GM10248 (cell line): ENCODE measurements at regions not wholly inside any gene's neighbourhood (a gene's known extent, or its start where the extent isn't known, plus 50 kb on each side); places are given as distances from the start of the nearest gene placed in this dataset.

ENCODE experiments used
- CTCF ChIA-PET: fragments of 300-600 bp; sonication (Branson Sonifier 250); formaldehyde crosslinking; extraction: SDS; loops from one replicate; lab custom pipeline; 2021; ENCODE audit warnings: antibody characterized with exemption; lab: Yijun Ruan, JAX
- POLR2A ChIA-PET: fragments of 350-650 bp; sonication (Branson Sonifier 250); formaldehyde crosslinking; extraction: SDS; loops from one replicate; lab custom pipeline; 2020; ENCODE audit warnings: antibody characterized with exemption; lab: Yijun Ruan, JAX
- DNase-seq: peaks from one replicate; pipeline ENCODE4 v3.0.0; 2012; ENCODE audit errors: extremely low spot score
- CTCF ChIP-seq: IDR thresholded peaks from 2 replicates; pipeline ENCODE4 v1.5.1; 2012; ENCODE audit warnings: mild to moderate bottlenecking, low read depth; ENCODE audit errors: extremely low read depth, missing control alignments, control extremely low read depth

GRCh38 chr9:82716821-82717220 is 346.1 kb downstream of the RASEF start:
- ChIA-PET CTCF (no interaction called here), POLR2A (no interaction called here)
- DNase-seq = no peak
- no peak for TF ChIP-seq CTCF

- no peak for DNase-seq
- no peak for TF ChIP-seq CTCF
- POLR2A ChIA-PET = no interaction called here
- CTCF ChIA-PET = no interaction called here
Measured at GRCh38 chr9:82720515-82720914, 342.4 kb downstream of the RASEF start.

- DNase-seq = no peak
- ChIA-PET CTCF (interaction anchor here (1.2 kb wide), 1 partner anchor 10 kb away, joined by 4 read pairs; no protein-coding TSS in a partner anchor), POLR2A (no interaction called here)
- TF ChIP-seq CTCF = no peak
Measured at GRCh38 chr9:82721593-82721992, 341.3 kb downstream of the RASEF start.

- DNase-seq = no peak
- CTCF ChIA-PET = interaction anchor here (1.2 kb wide), 1 partner anchor 10 kb away, joined by 4 read pairs; no protein-coding TSS in a partner anchor
Measured at GRCh38 chr9:82722051-82722450, 340.9 kb downstream of the RASEF start.

GRCh38 chr9:82722561-82722960 is 340.4 kb downstream of the RASEF start:
- no peak for TF ChIP-seq CTCF
- CTCF ChIA-PET = no interaction called here
- no peak for DNase-seq
- POLR2A ChIA-PET = no interaction called here

More at GRCh38 chr9:82722051-82722450, 340.9 kb downstream of the RASEF start:
- TF ChIP-seq CTCF = no peak
- POLR2A ChIA-PET = no interaction called here

GRCh38 chr9:82726424-82727276 is 336.3 kb downstream of the RASEF start:
- ChIA-PET CTCF (no interaction called here), POLR2A (no interaction called here)
- TF ChIP-seq CTCF = no peak
- DNase-seq = no peak
